ENCODE measurements at regions not wholly inside any gene's neighbourhood (a gene's known extent, or its start where the extent isn't known, plus 50 kb on each side); places are given as distances from the start of the nearest gene placed in this dataset.

DNA sequence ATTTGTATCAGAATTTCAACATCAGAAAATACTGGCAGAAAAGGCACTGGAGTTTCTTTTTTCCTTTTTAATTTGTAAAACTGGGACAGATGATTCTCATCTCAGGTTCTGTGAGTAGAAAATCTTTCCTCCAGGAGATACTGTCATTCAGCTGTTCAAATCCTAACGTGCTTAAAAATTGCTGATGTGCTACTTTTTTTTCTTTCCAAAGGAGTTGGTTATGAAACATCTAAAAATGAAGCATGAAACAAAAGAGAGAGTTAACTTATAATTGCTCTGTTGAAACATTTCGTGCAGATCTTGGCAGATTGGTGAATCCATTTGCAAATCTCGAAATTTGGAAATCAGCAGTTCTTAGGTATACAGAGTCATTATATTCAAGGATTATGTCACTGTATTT is 622.6 kb downstream of the RNF144B start:
- Histone ChIP-seq H2AFZ (ENCODE audit: low read depth, low read length) (no peak overlapping the region), H3K27me3 (ENCODE audit: insufficient read depth, low read depth, low read length) (no peaks in the 10 kb centered on the region), H4K20me1 (ENCODE audit: insufficient read depth) (no peaks in the 10 kb centered on the region), H3K79me2 (replicated peaks; ENCODE audit: insufficient read depth, low read length) (no peaks in the 10 kb centered on the region), H3K9ac (ENCODE audit: low read length) (no peak overlapping the region), H3K4me3 (ENCODE audit: low read length) (no peak overlapping the region), H3K36me3 (ENCODE audit: insufficient read depth, low read length) (no peaks in the 10 kb centered on the region), H3K9me2 (ENCODE audit: insufficient read depth, low read length) (no peaks in the 10 kb centered on the region), H3K4me2 (ENCODE audit: low read length) (no peak overlapping the region), H3K27ac (ENCODE audit: low read length) (no peak overlapping the region), H3K9me3 (ENCODE audit: low read length) (no peaks in the 10 kb centered on the region), H3F3A (ENCODE audit: insufficient read depth, low read length, poor library complexity, severe bottlenecking) (no peaks in the 10 kb centered on the region)
- TF ChIP-seq MXI1 (conservative IDR thresholded peaks at IDR 0.05; ENCODE audit: poor library complexity, severe bottlenecking) (no peak), RAD21 (conservative IDR thresholded peaks at IDR 0.05) (no peak), POLR2AphosphoS5 (IDR thresholded peaks at IDR 0.05) (no peak), TAF1 (IDR thresholded peaks at IDR 0.05; ENCODE audit: low read depth) (no peak), CTCF (IDR thresholded peaks at IDR 0.05; ENCODE audit: poor library complexity, severe bottlenecking) (no peak), SMC3 (conservative IDR thresholded peaks at IDR 0.05; ENCODE audit: poor library complexity) (no peak), EZH2 (IDR thresholded peaks at IDR 0.05; ENCODE audit: borderline replicate concordance, insufficient read depth, low read length, poor library complexity, severe bottlenecking) (no peak), EP300 (conservative IDR thresholded peaks at IDR 0.05; ENCODE audit: poor library complexity, severe bottlenecking) (no peak)
- TF ChIP-seq, protein P1, sequence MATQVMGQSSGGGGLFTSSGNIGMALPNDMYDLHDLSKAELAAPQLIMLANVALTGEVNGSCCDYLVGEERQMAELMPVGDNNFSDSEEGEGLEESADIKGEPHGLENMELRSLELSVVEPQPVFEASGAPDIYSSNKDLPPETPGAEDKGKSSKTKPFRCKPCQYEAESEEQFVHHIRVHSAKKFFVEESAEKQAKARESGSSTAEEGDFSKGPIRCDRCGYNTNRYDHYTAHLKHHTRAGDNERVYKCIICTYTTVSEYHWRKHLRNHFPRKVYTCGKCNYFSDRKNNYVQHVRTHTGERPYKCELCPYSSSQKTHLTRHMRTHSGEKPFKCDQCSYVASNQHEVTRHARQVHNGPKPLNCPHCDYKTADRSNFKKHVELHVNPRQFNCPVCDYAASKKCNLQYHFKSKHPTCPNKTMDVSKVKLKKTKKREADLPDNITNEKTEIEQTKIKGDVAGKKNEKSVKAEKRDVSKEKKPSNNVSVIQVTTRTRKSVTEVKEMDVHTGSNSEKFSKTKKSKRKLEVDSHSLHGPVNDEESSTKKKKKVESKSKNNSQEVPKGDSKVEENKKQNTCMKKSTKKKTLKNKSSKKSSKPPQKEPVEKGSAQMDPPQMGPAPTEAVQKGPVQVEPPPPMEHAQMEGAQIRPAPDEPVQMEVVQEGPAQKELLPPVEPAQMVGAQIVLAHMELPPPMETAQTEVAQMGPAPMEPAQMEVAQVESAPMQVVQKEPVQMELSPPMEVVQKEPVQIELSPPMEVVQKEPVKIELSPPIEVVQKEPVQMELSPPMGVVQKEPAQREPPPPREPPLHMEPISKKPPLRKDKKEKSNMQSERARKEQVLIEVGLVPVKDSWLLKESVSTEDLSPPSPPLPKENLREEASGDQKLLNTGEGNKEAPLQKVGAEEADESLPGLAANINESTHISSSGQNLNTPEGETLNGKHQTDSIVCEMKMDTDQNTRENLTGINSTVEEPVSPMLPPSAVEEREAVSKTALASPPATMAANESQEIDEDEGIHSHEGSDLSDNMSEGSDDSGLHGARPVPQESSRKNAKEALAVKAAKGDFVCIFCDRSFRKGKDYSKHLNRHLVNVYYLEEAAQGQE (IDR thresholded peaks at IDR 0.05; ENCODE audit: borderline replicate concordance): no peak

DNA sequence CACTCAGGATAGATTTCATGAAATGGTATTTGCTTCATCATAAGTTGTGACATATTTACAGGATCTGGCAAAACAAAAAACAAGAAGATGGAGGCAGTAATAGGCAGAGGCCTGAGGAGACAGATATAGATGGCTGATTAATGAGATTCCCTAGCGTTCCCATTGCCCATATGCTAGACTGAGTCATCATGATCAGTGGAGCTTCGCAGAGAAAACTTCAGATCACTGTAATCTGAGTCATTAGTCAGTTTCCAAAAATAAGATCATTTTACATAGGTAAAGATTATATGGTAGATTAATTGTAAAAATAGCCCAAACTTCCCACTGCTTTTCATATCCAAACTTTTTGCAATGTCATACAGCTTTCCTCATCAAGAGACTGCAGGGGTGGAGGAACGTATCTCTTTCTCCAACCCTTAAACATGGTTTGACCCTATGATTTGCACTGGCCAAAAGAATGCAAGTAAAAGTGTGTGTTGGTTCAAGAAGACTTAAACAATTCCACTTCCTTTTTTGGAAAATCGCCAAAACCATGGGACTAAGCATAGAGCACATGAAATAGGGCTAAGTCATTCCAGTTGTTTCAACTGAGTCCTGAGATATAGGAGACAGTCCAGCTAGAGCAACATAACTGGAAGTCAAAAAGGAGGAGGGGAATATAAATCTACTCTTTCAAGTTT is 626.0 kb downstream of the RNF144B start:
- no peak overlapping the region for H2AFZ ChIP-seq (ENCODE audit: low read depth, low read length)
- TF ChIP-seq CTCF (IDR thresholded peaks at IDR 0.05; ENCODE audit: poor library complexity, severe bottlenecking) (no peak), EZH2 (IDR thresholded peaks at IDR 0.05; ENCODE audit: borderline replicate concordance, insufficient read depth, low read length, poor library complexity, severe bottlenecking) (no peak), SMC3 (conservative IDR thresholded peaks at IDR 0.05; ENCODE audit: poor library complexity) (no peak), MXI1 (conservative IDR thresholded peaks at IDR 0.05; ENCODE audit: poor library complexity, severe bottlenecking) (no peak), RAD21 (conservative IDR thresholded peaks at IDR 0.05) (no peak)
- TF ChIP-seq, protein P1 (IDR thresholded peaks at IDR 0.05; ENCODE audit: borderline replicate concordance): no peak
- no peak overlapping the region for H3K9ac ChIP-seq (ENCODE audit: low read length)
- no peaks in the 10 kb centered on the region for H3K9me3 ChIP-seq (ENCODE audit: low read length)
- no peaks in the 10 kb centered on the region for H3K27me3 ChIP-seq (ENCODE audit: insufficient read depth, low read depth, low read length)
- no peak overlapping the region for H3K4me2 ChIP-seq (ENCODE audit: low read length)
- H3K36me3 ChIP-seq (ENCODE audit: insufficient read depth, low read length): no peaks in the 10 kb centered on the region
- no peak overlapping the region for H3K27ac ChIP-seq (ENCODE audit: low read length)
- H3F3A ChIP-seq (ENCODE audit: insufficient read depth, low read length, poor library complexity, severe bottlenecking): no peaks in the 10 kb centered on the region
- H4K20me1 ChIP-seq (ENCODE audit: insufficient read depth): no peaks in the 10 kb centered on the region
- no peak overlapping the region for H3K4me3 ChIP-seq (ENCODE audit: low read length)
- H3K79me2 ChIP-seq (replicated peaks; ENCODE audit: insufficient read depth, low read length): no peaks in the 10 kb centered on the region
- no peaks in the 10 kb centered on the region for H3K9me2 ChIP-seq (ENCODE audit: insufficient read depth, low read length)
